ENCODE measurements at regions not wholly inside any gene's neighbourhood (a gene's known extent, or its start where the extent isn't known, plus 50 kb on each side); places are given as distances from the start of the nearest gene placed in this dataset.
"Not testable (repeated sequence)": the region's sequence is repeated elsewhere in the genome, so short reads cannot be mapped to it uniquely, and the experiment has no call there.

- not testable (repeated sequence) for H3K14ac ChIP-seq (ENCODE audit: low read length); H4K91ac ChIP-seq (ENCODE audit: low read depth, low read length); H3K4me2 ChIP-seq (ENCODE audit: low read length); H3K79me1 ChIP-seq (ENCODE audit: low read length); H2BK5ac ChIP-seq (ENCODE audit: low read depth, low read length, poor library complexity); H3K4me3 ChIP-seq (ENCODE audit: low read depth, low read length); H3K18ac ChIP-seq (ENCODE audit: low read length); DNase-seq; H3K4me1 ChIP-seq (ENCODE audit: control insufficient read depth in 1 of 2, insufficient read depth in 2 of 2, low read length in 2 of 2); H3K27ac ChIP-seq (ENCODE audit: low read depth, low read length); H2BK12ac ChIP-seq (ENCODE audit: low read length); H2AK5ac ChIP-seq (ENCODE audit: low read length); H3K27me3 ChIP-seq (ENCODE audit: insufficient read depth, low read length); H3K9ac ChIP-seq (ENCODE audit: low read length); H3K4ac ChIP-seq (ENCODE audit: low read depth, low read length); H3K9me3 ChIP-seq (ENCODE audit: insufficient read depth, low read depth, low read length); H4K8ac ChIP-seq (ENCODE audit: low read depth, low read length); H2BK120ac ChIP-seq (ENCODE audit: insufficient read depth, low read length, poor library complexity); H3K36me3 ChIP-seq (ENCODE audit: control insufficient read depth in 1 of 2, insufficient read depth in 2 of 2, low read length in 2 of 2); H2AFZ ChIP-seq (ENCODE audit: insufficient read depth, low read length, poor library complexity); H3K23ac ChIP-seq (ENCODE audit: low read length); H4K12ac ChIP-seq (ENCODE audit: low read depth, low read length); H3K79me2 ChIP-seq (ENCODE audit: control insufficient read depth, insufficient read depth, low read length, poor library complexity)
- WGBS (ENCODE audit: extremely low coverage, insufficient coverage, insufficient read length), result no CpG with 5 or more reads among the region's 3 CpGs
Observed at GRCh38 chr9:105010089-105010488, 82.1 kb upstream of the ABCA1 start.

- no peak overlapping the region for H4K12ac ChIP-seq (ENCODE audit: low read depth, low read length)
- no peaks in the 10 kb centered on the region for H3K4me1 ChIP-seq (ENCODE audit: control insufficient read depth in 1 of 2, insufficient read depth in 2 of 2, low read length in 2 of 2)
- no peak overlapping the region for H2BK120ac ChIP-seq (ENCODE audit: insufficient read depth, low read length, poor library complexity)
- no peak overlapping the region for H3K18ac ChIP-seq (ENCODE audit: low read length)
- H3K27ac ChIP-seq (ENCODE audit: low read depth, low read length), result no peak overlapping the region
- H2AFZ ChIP-seq (ENCODE audit: insufficient read depth, low read length, poor library complexity), result no peak overlapping the region
- WGBS (ENCODE audit: extremely low coverage, insufficient coverage, insufficient read length), result no CpG with 5 or more reads among the region's 3 CpGs
- H3K23ac ChIP-seq (ENCODE audit: low read length), result no peak overlapping the region
- H3K9ac ChIP-seq (ENCODE audit: low read length), result no peak overlapping the region
- H4K8ac ChIP-seq (ENCODE audit: low read depth, low read length), result no peak overlapping the region
- no peaks in the 10 kb centered on the region for H3K79me1 ChIP-seq (ENCODE audit: low read length)
- no peak overlapping the region for H2BK12ac ChIP-seq (ENCODE audit: low read length)
- no peak overlapping the region for H3K4me2 ChIP-seq (ENCODE audit: low read length)
- no peak for DNase-seq
- no peak overlapping the region for H3K4me3 ChIP-seq (ENCODE audit: low read depth, low read length)
- H3K79me2 ChIP-seq (ENCODE audit: control insufficient read depth, insufficient read depth, low read length, poor library complexity), result no peaks in the 10 kb centered on the region
- no peak overlapping the region for H2BK5ac ChIP-seq (ENCODE audit: low read depth, low read length, poor library complexity)
- H4K91ac ChIP-seq (ENCODE audit: low read depth, low read length), result no peak overlapping the region
- no peaks in the 10 kb centered on the region for H3K9me3 ChIP-seq (ENCODE audit: insufficient read depth, low read depth, low read length)
- no peak overlapping the region for H3K4ac ChIP-seq (ENCODE audit: low read depth, low read length)
- no peaks in the 10 kb centered on the region for H3K27me3 ChIP-seq (ENCODE audit: insufficient read depth, low read length)
- no peaks in the 10 kb centered on the region for H3K36me3 ChIP-seq (ENCODE audit: control insufficient read depth in 1 of 2, insufficient read depth in 2 of 2, low read length in 2 of 2)
- H3K14ac ChIP-seq (ENCODE audit: low read length), result no peak overlapping the region
- no peak overlapping the region for H2AK5ac ChIP-seq (ENCODE audit: low read length)
Observed at GRCh38 chr9:105021917-105022316, 94.0 kb upstream of the ABCA1 start.

- not testable (repeated sequence) for H3K79me1 ChIP-seq (ENCODE audit: low read length); H2BK120ac ChIP-seq (ENCODE audit: insufficient read depth, low read length, poor library complexity); H3K4ac ChIP-seq (ENCODE audit: low read depth, low read length); DNase-seq; H4K12ac ChIP-seq (ENCODE audit: low read depth, low read length); H3K18ac ChIP-seq (ENCODE audit: low read length); H3K4me2 ChIP-seq (ENCODE audit: low read length); H3K4me3 ChIP-seq (ENCODE audit: low read depth, low read length); H3K14ac ChIP-seq (ENCODE audit: low read length); H2BK12ac ChIP-seq (ENCODE audit: low read length); H3K9ac ChIP-seq (ENCODE audit: low read length); H2BK5ac ChIP-seq (ENCODE audit: low read depth, low read length, poor library complexity); H3K4me1 ChIP-seq (ENCODE audit: control insufficient read depth in 1 of 2, insufficient read depth in 2 of 2, low read length in 2 of 2); H3K79me2 ChIP-seq (ENCODE audit: control insufficient read depth, insufficient read depth, low read length, poor library complexity); H2AK5ac ChIP-seq (ENCODE audit: low read length); H4K8ac ChIP-seq (ENCODE audit: low read depth, low read length); H3K36me3 ChIP-seq (ENCODE audit: control insufficient read depth in 1 of 2, insufficient read depth in 2 of 2, low read length in 2 of 2); H3K27me3 ChIP-seq (ENCODE audit: insufficient read depth, low read length); H2AFZ ChIP-seq (ENCODE audit: insufficient read depth, low read length, poor library complexity); H3K23ac ChIP-seq (ENCODE audit: low read length); H3K9me3 ChIP-seq (ENCODE audit: insufficient read depth, low read depth, low read length); H4K91ac ChIP-seq (ENCODE audit: low read depth, low read length); H3K27ac ChIP-seq (ENCODE audit: low read depth, low read length)
- no CpG with 5 or more reads among the region's 5 CpGs for WGBS (ENCODE audit: extremely low coverage, insufficient coverage, insufficient read length)
Observed at GRCh38 chr9:105022545-105022944, 94.6 kb upstream of the ABCA1 start.

GRCh38 chr9:105023788-105024187 is 95.8 kb upstream of the ABCA1 start:
- Histone ChIP-seq H3K23ac (ENCODE audit: low read length) (no peak overlapping the region), H2BK12ac (ENCODE audit: low read length) (no peak overlapping the region), H3K4ac (ENCODE audit: low read depth, low read length) (no peak overlapping the region), H2BK120ac (ENCODE audit: insufficient read depth, low read length, poor library complexity) (no peak overlapping the region), H4K91ac (ENCODE audit: low read depth, low read length) (no peak overlapping the region), H3K79me1 (ENCODE audit: low read length) (no peaks in the 10 kb centered on the region), H3K79me2 (ENCODE audit: control insufficient read depth, insufficient read depth, low read length, poor library complexity) (no peaks in the 10 kb centered on the region), H3K4me2 (ENCODE audit: low read length) (no peak overlapping the region), H4K12ac (ENCODE audit: low read depth, low read length) (no peak overlapping the region), H3K27ac (ENCODE audit: low read depth, low read length) (no peak overlapping the region), H3K14ac (ENCODE audit: low read length) (no peak overlapping the region), H3K18ac (ENCODE audit: low read length) (no peak overlapping the region), H2AFZ (ENCODE audit: insufficient read depth, low read length, poor library complexity) (no peak overlapping the region), H2BK5ac (ENCODE audit: low read depth, low read length, poor library complexity) (no peak overlapping the region), H3K9me3 (ENCODE audit: insufficient read depth, low read depth, low read length) (no peaks in the 10 kb centered on the region), H3K36me3 (ENCODE audit: control insufficient read depth in 1 of 2, insufficient read depth in 2 of 2, low read length in 2 of 2) (no peaks in the 10 kb centered on the region), H3K4me1 (ENCODE audit: control insufficient read depth in 1 of 2, insufficient read depth in 2 of 2, low read length in 2 of 2) (no peaks in the 10 kb centered on the region), H3K9ac (ENCODE audit: low read length) (no peak overlapping the region), H3K4me3 (ENCODE audit: low read depth, low read length) (no peak overlapping the region), H4K8ac (ENCODE audit: low read depth, low read length) (no peak overlapping the region), H3K27me3 (ENCODE audit: insufficient read depth, low read length) (no peaks in the 10 kb centered on the region), H2AK5ac (ENCODE audit: low read length) (no peak overlapping the region)
- DNase-seq, result no peak
- WGBS (ENCODE audit: extremely low coverage, insufficient coverage, insufficient read length), result no CpG with 5 or more reads among the region's 1 CpG
